ENCODE measurements at regions not wholly inside any gene's neighbourhood (a gene's known extent, or its start where the extent isn't known, plus 50 kb on each side); places are given as distances from the start of the nearest gene placed in this dataset.
"Not testable (repeated sequence)": the region's sequence is repeated elsewhere in the genome, so short reads cannot be mapped to it uniquely, and the experiment has no call there.

DNA sequence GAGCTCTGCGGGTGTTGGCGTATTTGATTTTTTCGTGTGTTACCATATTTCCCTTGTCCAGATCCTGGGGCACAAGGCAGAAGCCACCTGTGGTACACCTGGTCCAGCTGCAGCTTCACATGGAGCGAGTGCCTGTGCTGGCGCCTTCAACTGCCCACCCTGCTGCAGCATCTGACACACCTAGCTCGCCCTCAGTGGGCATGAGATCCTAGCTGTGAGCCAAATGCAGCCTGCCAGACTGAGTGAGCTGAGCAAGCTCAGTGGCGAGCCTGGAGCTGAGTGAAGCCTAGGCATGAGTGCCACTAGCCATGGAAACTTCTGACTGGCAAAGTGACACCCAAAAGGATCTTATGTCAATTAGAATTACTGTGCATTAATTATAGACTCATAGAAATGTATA lies 1226.8 kb upstream of the FLRT2 start:
- no peak for TF ChIP-seq PAX5 (IDR thresholded peaks at IDR 0.05; ENCODE audit: insufficient read depth, low read length, severe bottlenecking)
- no peak for TF ChIP-seq POLR2A (IDR thresholded peaks at IDR 0.05; ENCODE audit: low read depth, low read length)
- FAIRE-seq (no peak), DNase-seq (ENCODE audit: insufficient read length, low spot score) (no peak)

GRCh38 chr14:84312551-84312950 lies 1217.4 kb upstream of the FLRT2 start:
- no peak for TF ChIP-seq POLR2A (IDR thresholded peaks at IDR 0.05; ENCODE audit: low read depth, low read length)
- FAIRE-seq, result no peak
- DNase-seq (ENCODE audit: insufficient read length, low spot score), result no peak

- DNase-seq (ENCODE audit: insufficient read length, low spot score) (no peak), FAIRE-seq (no peak)
- TF ChIP-seq POLR2A (IDR thresholded peaks at IDR 0.05; ENCODE audit: low read depth, low read length) (no peak), POU2F2 (IDR thresholded peaks at IDR 0.05; ENCODE audit: low read depth, low read length) (no peak), POLR2AphosphoS5 (IDR thresholded peaks at IDR 0.05; ENCODE audit: low read depth, low read length) (no peak), PAX5 (IDR thresholded peaks at IDR 0.05; ENCODE audit: insufficient read depth, low read length, severe bottlenecking) (no peak), SPI1 (IDR thresholded peaks at IDR 0.05; ENCODE audit: low read depth, low read length) (no peak)
Observed at GRCh38 chr14:84323450-84323849, 1206.5 kb upstream of the FLRT2 start.

DNA sequence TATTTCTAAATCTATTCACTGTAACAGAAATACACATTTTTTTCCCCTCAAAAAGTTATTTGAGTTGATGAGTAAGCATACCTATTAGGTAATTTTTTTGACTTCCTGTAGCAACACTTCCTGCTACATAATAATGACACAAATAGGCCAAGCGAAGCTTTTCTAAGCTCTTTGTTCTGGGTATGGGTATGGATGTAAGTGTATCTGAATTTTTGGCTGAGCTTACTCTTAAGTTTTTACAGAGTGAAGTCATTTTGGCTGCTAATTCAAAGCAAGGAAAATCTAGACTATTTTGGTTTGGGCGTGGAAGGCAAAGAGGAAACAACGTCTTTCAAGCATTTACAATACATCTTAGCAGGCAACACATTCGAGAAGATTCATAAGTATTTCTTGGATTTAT lies 1206.0 kb upstream of the FLRT2 start:
- DNase-seq (ENCODE audit: insufficient read length, low spot score) (no peak), FAIRE-seq (no peak)
- TF ChIP-seq POLR2AphosphoS5 (IDR thresholded peaks at IDR 0.05; ENCODE audit: low read depth, low read length) (no peak), SPI1 (IDR thresholded peaks at IDR 0.05; ENCODE audit: low read depth, low read length) (no peak), POLR2A (IDR thresholded peaks at IDR 0.05; ENCODE audit: low read depth, low read length) (no peak), POU2F2 (IDR thresholded peaks at IDR 0.05; ENCODE audit: low read depth, low read length) (no peak), PAX5 (IDR thresholded peaks at IDR 0.05; ENCODE audit: insufficient read depth, low read length, severe bottlenecking) (no peak), TAF1 (IDR thresholded peaks at IDR 0.05; ENCODE audit: low read depth, low read length) (no peak)

DNA sequence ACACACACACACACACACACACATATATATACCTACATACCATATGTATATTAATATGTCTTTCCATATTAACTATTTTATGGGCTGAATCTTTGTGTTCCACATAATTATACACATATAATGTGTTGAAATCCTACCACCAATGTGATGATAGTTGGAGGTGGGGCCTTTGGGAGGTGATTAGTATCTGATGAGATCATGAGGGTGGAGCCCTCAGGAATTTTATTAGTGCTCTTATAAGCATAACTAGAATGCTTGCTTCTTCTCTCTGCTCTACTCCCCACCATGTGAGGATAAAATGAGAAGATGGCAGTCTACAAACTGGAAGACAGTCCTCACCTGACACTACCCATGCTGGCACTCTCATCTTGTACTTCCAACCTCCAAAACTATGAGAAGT lies 1193.5 kb upstream of the FLRT2 start:
- no peak for FAIRE-seq
- TF ChIP-seq SPI1 (IDR thresholded peaks at IDR 0.05; ENCODE audit: low read depth, low read length), result no peak
- no peak for TF ChIP-seq POU2F2 (IDR thresholded peaks at IDR 0.05; ENCODE audit: low read depth, low read length)
- no peak for TF ChIP-seq POLR2AphosphoS5 (IDR thresholded peaks at IDR 0.05; ENCODE audit: low read depth, low read length)
- no peak for TF ChIP-seq PAX5 (IDR thresholded peaks at IDR 0.05; ENCODE audit: insufficient read depth, low read length, severe bottlenecking)
- TF ChIP-seq TAF1 (IDR thresholded peaks at IDR 0.05; ENCODE audit: low read depth, low read length), result no peak
- TF ChIP-seq POLR2A (IDR thresholded peaks at IDR 0.05; ENCODE audit: low read depth, low read length), result no peak
- no peak for DNase-seq (ENCODE audit: insufficient read length, low spot score)

- DNase-seq (ENCODE audit: insufficient read length, low spot score), result no peak
- TF ChIP-seq POLR2A (IDR thresholded peaks at IDR 0.05; ENCODE audit: low read depth, low read length), result no peak
- FAIRE-seq, result no peak
Observed at GRCh38 chr14:84340938-84341337, 1189.0 kb upstream of the FLRT2 start.

DNA sequence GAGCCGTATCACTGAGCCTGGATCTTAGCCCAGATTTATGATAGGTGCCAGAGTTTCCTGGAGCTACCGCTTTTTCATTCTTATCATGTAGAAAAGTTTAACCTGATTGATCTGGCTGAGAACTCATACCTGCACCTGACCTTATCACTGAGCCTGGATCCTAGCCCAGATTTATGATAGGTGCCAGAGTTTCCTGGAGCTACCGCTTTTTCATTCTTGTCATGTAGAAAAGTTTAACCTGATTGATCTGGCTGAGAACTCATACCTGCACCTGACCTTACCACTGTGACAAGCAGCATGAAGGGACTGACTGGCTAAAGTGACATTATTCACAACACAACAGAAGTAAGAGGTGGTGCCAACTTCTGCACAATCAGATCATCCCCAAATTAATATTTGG lies 1188.1 kb upstream of the FLRT2 start:
- DNase-seq (ENCODE audit: insufficient read length, low spot score); FAIRE-seq: not testable (repeated sequence)

- no peak for FAIRE-seq
- DNase-seq (ENCODE audit: insufficient read length, low spot score), result no peak
- no peak for TF ChIP-seq TAF1 (IDR thresholded peaks at IDR 0.05; ENCODE audit: low read depth, low read length)
Observed at GRCh38 chr14:84343656-84344055, 1186.3 kb upstream of the FLRT2 start.

DNA sequence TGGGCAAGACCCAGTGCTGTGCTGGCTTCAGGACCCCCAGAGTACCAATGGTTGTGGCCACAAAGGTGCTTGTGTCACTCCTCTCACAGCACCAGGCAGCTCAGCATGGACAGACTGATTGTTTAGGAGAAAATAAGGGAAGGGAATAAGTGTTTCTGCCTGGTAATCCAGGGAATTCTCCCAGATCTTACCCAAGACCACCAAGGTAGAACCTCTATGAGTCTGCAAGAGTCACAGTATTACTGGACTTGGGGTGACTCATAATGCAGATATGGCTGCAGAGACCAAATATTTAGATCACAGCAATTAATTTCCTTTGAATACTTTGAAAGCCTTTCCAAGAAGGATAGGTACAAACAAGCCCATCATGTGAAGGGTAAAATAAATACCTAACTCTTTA lies 1178.3 kb upstream of the FLRT2 start:
- no peak for FAIRE-seq
- DNase-seq (ENCODE audit: insufficient read length, low spot score), result no peak
- TF ChIP-seq TAF1 (IDR thresholded peaks at IDR 0.05; ENCODE audit: low read depth, low read length) (no peak), SPI1 (IDR thresholded peaks at IDR 0.05; ENCODE audit: low read depth, low read length) (no peak), POLR2AphosphoS5 (IDR thresholded peaks at IDR 0.05; ENCODE audit: low read depth, low read length) (no peak), POU2F2 (IDR thresholded peaks at IDR 0.05; ENCODE audit: low read depth, low read length) (no peak), PAX5 (IDR thresholded peaks at IDR 0.05; ENCODE audit: insufficient read depth, low read length, severe bottlenecking) (no peak), POLR2A (IDR thresholded peaks at IDR 0.05; ENCODE audit: low read depth, low read length) (no peak)

DNA sequence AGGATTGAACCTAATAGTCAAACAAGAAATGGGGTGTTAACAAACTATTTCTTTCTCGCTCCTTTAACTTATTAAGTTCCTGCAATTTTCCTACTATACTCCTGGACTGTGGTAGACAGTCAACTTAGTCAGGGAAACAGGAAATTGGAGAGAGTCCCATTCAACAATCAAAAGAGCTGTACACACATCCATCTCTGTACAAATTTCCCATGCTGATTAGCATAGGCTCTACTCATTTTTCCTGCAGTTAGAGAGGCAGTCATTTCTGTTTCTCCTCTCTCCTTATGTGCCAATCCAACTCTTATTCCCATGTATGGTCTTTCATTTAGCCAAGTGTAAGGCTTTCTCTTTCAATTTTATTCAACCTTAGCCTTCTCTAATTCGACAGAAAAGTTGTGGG lies 1168.5 kb upstream of the FLRT2 start:
- TF ChIP-seq PAX5 (IDR thresholded peaks at IDR 0.05; ENCODE audit: insufficient read depth, low read length, severe bottlenecking) (no peak), POLR2AphosphoS5 (IDR thresholded peaks at IDR 0.05; ENCODE audit: low read depth, low read length) (no peak), SPI1 (IDR thresholded peaks at IDR 0.05; ENCODE audit: low read depth, low read length) (no peak), POLR2A (IDR thresholded peaks at IDR 0.05; ENCODE audit: low read depth, low read length) (no peak), POU2F2 (IDR thresholded peaks at IDR 0.05; ENCODE audit: low read depth, low read length) (no peak), TAF1 (IDR thresholded peaks at IDR 0.05; ENCODE audit: low read depth, low read length) (no peak)
- FAIRE-seq (no peak), DNase-seq (ENCODE audit: insufficient read length, low spot score) (no peak)

GRCh38 chr14:84375235-84375634 lies 1154.7 kb upstream of the FLRT2 start:
- no peak for TF ChIP-seq POU2F2 (IDR thresholded peaks at IDR 0.05; ENCODE audit: low read depth, low read length)
- peak; percentile 36; the same call in 1 of the 2 replicates for TF ChIP-seq SPI1 (IDR thresholded peaks at IDR 0.05; ENCODE audit: low read depth, low read length)
- FAIRE-seq (no peak), DNase-seq (ENCODE audit: insufficient read length, low spot score) (no peak)

- DNase-seq (ENCODE audit: insufficient read length, low spot score), result no peak
- TF ChIP-seq TAF1 (IDR thresholded peaks at IDR 0.05; ENCODE audit: low read depth, low read length) (no peak), PAX5 (IDR thresholded peaks at IDR 0.05; ENCODE audit: insufficient read depth, low read length, severe bottlenecking) (no peak), POLR2A (IDR thresholded peaks at IDR 0.05; ENCODE audit: low read depth, low read length) (no peak), POLR2AphosphoS5 (IDR thresholded peaks at IDR 0.05; ENCODE audit: low read depth, low read length) (no peak), POU2F2 (IDR thresholded peaks at IDR 0.05; ENCODE audit: low read depth, low read length) (no peak), SPI1 (IDR thresholded peaks at IDR 0.05; ENCODE audit: low read depth, low read length) (no peak)
- FAIRE-seq, result no peak
Observed at GRCh38 chr14:84390010-84390409, 1139.9 kb upstream of the FLRT2 start.

Measured in GM12891 (cell line).